Large intestine (tissue), 3 donors: ENCODE measurements at regions not wholly inside any gene's neighbourhood (a gene's known extent, or its start where the extent isn't known, plus 50 kb on each side); places are given as distances from the start of the nearest gene placed in this dataset.

Source experiments
- DNase-seq, 2 donors: peaks; one replicate each; pipeline versions ENCODE4 v3.0.0 to v3.0.0-alpha.2; 2013
- H3K27ac ChIP-seq: one replicate; pipeline ENCODE4 v1.5.1; 2013; ENCODE audit warnings: low read length
- H3K27me3 ChIP-seq: 2 replicates; pipeline ENCODE4 v1.6.1; 2013; ENCODE audit warnings: low read length; ENCODE audit not compliant: control insufficient read depth, insufficient read depth
- H3K36me3 ChIP-seq: 2 replicates; pipeline ENCODE4 v1.6.1; 2013; ENCODE audit warnings: low read length; ENCODE audit not compliant: control insufficient read depth, insufficient read depth
- H3K4me1 ChIP-seq: one replicate; pipeline ENCODE4 v1.6.1; 2013; ENCODE audit warnings: low read length; ENCODE audit not compliant: control insufficient read depth, insufficient read depth
- H3K4me3 ChIP-seq: one replicate; pipeline ENCODE4 v1.5.1; 2013; ENCODE audit warnings: low read length
- H3K9me3 ChIP-seq: one replicate; pipeline ENCODE4 v1.6.1; 2013; ENCODE audit warnings: mild to moderate bottlenecking, low read depth, low read length, moderate library complexity; ENCODE audit not compliant: control insufficient read depth
- WGBS: methylation state at CpG from one replicate; pipeline ENCODE4 v1.1.5; 2013; ENCODE audit warnings: low lambda C conversion rate; ENCODE audit not compliant: insufficient coverage; 5-methylcytosine and 5-hydroxymethylcytosine counted together

GRCh38 chr18:65260030-65260429 lies 490.8 kb upstream of the CDH7 start:
- H3K36me3 ChIP-seq = no peaks in the 10 kb centered on the region
- H3K4me3 ChIP-seq = no peak overlapping the region
- WGBS = 88% methylated on average over 1 of the region's 2 CpGs

GRCh38 chr18:65259403-65259802 lies 491.4 kb upstream of the CDH7 start:
- WGBS = no CpG with 5 or more reads among the region's 2 CpGs
- no peaks in the 10 kb centered on the region for H3K27me3 ChIP-seq
- no peaks in the 10 kb centered on the region for H3K36me3 ChIP-seq
- DNase-seq = no peak
- no peak overlapping the region for H3K4me3 ChIP-seq
- H3K9me3 ChIP-seq = no peaks in the 10 kb centered on the region
- no peak overlapping the region for H3K27ac ChIP-seq
- no peaks in the 10 kb centered on the region for H3K4me1 ChIP-seq

More at GRCh38 chr18:65260030-65260429, 490.8 kb upstream of the CDH7 start:
- no peak for DNase-seq
- Histone ChIP-seq H3K27me3 (no peaks in the 10 kb centered on the region), H3K4me1 (no peaks in the 10 kb centered on the region), H3K9me3 (no peaks in the 10 kb centered on the region), H3K27ac (no peak overlapping the region)

- H3K27me3 ChIP-seq = no peaks in the 10 kb centered on the region
- no peak for DNase-seq
- no peaks in the 10 kb centered on the region for H3K9me3 ChIP-seq
- H3K4me3 ChIP-seq = no peak overlapping the region
- no peak overlapping the region for H3K27ac ChIP-seq
- WGBS = no CpG with 5 or more reads among the region's 1 CpG
- H3K36me3 ChIP-seq = no peaks in the 10 kb centered on the region
- H3K4me1 ChIP-seq = no peaks in the 10 kb centered on the region
Observed at GRCh38 chr18:65257149-65257548, 493.7 kb upstream of the CDH7 start.

GRCh38 chr18:65255417-65255816 lies 495.4 kb upstream of the CDH7 start:
- H3K4me3 ChIP-seq = no peak overlapping the region
- no peaks in the 10 kb centered on the region for H3K36me3 ChIP-seq
- no peaks in the 10 kb centered on the region for H3K27me3 ChIP-seq
- WGBS = no CpG with 5 or more reads among the region's 2 CpGs
- H3K27ac ChIP-seq = no peak overlapping the region
- no peaks in the 10 kb centered on the region for H3K9me3 ChIP-seq
- no peak for DNase-seq
- H3K4me1 ChIP-seq = no peaks in the 10 kb centered on the region

GRCh38 chr18:65239787-65240186 lies 511.0 kb upstream of the CDH7 start:
- 100% methylated on average over 1 of the region's 1 CpG for WGBS
- DNase-seq = no peak
- H3K4me3 ChIP-seq = no peak overlapping the region
- H3K4me1 ChIP-seq = no peaks in the 10 kb centered on the region
- H3K27ac ChIP-seq = no peak overlapping the region
- H3K27me3 ChIP-seq = no peaks in the 10 kb centered on the region
- H3K9me3 ChIP-seq = no peaks in the 10 kb centered on the region
- no peaks in the 10 kb centered on the region for H3K36me3 ChIP-seq

GRCh38 chr18:65235966-65236624 lies 514.7 kb upstream of the CDH7 start:
- Histone ChIP-seq H3K36me3 (no peaks in the 10 kb centered on the region), H3K27ac (no peak overlapping the region), H3K9me3 (no peaks in the 10 kb centered on the region), H3K4me3 (no peak overlapping the region), H3K4me1 (no peaks in the 10 kb centered on the region), H3K27me3 (no peaks in the 10 kb centered on the region)
- no CpG with 5 or more reads among the region's 7 CpGs for WGBS
- DNase-seq = peak in 1 of 2 donors; percentile 1

- WGBS = no CpG with 5 or more reads among the region's 4 CpGs
Observed at GRCh38 chr18:65230311-65230710, 520.5 kb upstream of the CDH7 start.

GRCh38 chr18:65227970-65228369 lies 522.8 kb upstream of the CDH7 start:
- no peaks in the 10 kb centered on the region for H3K27me3 ChIP-seq
- no peak for DNase-seq
- no peak overlapping the region for H3K27ac ChIP-seq
- no peaks in the 10 kb centered on the region for H3K4me1 ChIP-seq
- no peaks in the 10 kb centered on the region for H3K9me3 ChIP-seq
- H3K36me3 ChIP-seq = no peaks in the 10 kb centered on the region
- WGBS = no CpG with 5 or more reads among the region's 3 CpGs
- H3K4me3 ChIP-seq = no peak overlapping the region

More at GRCh38 chr18:65230311-65230710, 520.5 kb upstream of the CDH7 start:
- Histone ChIP-seq H3K4me3 (no peak overlapping the region), H3K27me3 (no peaks in the 10 kb centered on the region), H3K4me1 (no peaks in the 10 kb centered on the region), H3K27ac (no peak overlapping the region), H3K36me3 (no peaks in the 10 kb centered on the region), H3K9me3 (no peaks in the 10 kb centered on the region)
- no peak for DNase-seq

- no peaks in the 10 kb centered on the region for H3K36me3 ChIP-seq
- H3K27ac ChIP-seq = no peak overlapping the region
- no peak overlapping the region for H3K4me3 ChIP-seq
- H3K27me3 ChIP-seq = no peaks in the 10 kb centered on the region
- WGBS = no CpG with 5 or more reads among the region's 1 CpG
- H3K4me1 ChIP-seq = no peaks in the 10 kb centered on the region
- no peak for DNase-seq
- no peaks in the 10 kb centered on the region for H3K9me3 ChIP-seq
Observed at GRCh38 chr18:65221736-65222135, 529.1 kb upstream of the CDH7 start.

- Histone ChIP-seq H3K4me3 (no peak overlapping the region), H3K27me3 (no peaks in the 10 kb centered on the region), H3K36me3 (no peaks in the 10 kb centered on the region), H3K27ac (no peak overlapping the region), H3K9me3 (no peaks in the 10 kb centered on the region), H3K4me1 (no peaks in the 10 kb centered on the region)
- WGBS = 80% methylated on average over 1 of the region's 6 CpGs
- DNase-seq = no peak
Observed at GRCh38 chr18:65221115-65221514, 529.7 kb upstream of the CDH7 start.

- Histone ChIP-seq H3K27ac (no peak overlapping the region), H3K4me3 (no peak overlapping the region), H3K27me3 (no peaks in the 10 kb centered on the region), H3K36me3 (no peaks in the 10 kb centered on the region), H3K4me1 (no peaks in the 10 kb centered on the region), H3K9me3 (no peaks in the 10 kb centered on the region)
- WGBS = 61% methylated on average over 5 of the region's 11 CpGs
- no peak for DNase-seq
Observed at GRCh38 chr18:65215865-65216466, 534.8 kb upstream of the CDH7 start.
